Pulmonary artery endothelial cell (primary cell): ENCODE measurements at regions not wholly inside any gene's neighbourhood (a gene's known extent, or its start where the extent isn't known, plus 50 kb on each side); places are given as distances from the start of the nearest gene placed in this dataset.
"Not testable (repeated sequence)": the region's sequence is repeated elsewhere in the genome, so short reads cannot be mapped to it uniquely, and the experiment has no call there.

Source experiments
- DNase-seq: peaks from one replicate; pipeline ENCODE4 v3.0.0-alpha.2; 2011; ENCODE audit warnings: low read depth, low spot score

- DNase-seq = no peak
Observed at GRCh38 chr6:138656364-138657064, 117.1 kb upstream of the CCDC28A start.

- DNase-seq = no peak
Observed at GRCh38 chr6:138657065-138657425, 116.5 kb upstream of the CCDC28A start.

GRCh38 chr6:138659998-138660397, 113.6 kb upstream of the CCDC28A start:
- no peak for DNase-seq

- DNase-seq = no peak
Observed at GRCh38 chr6:138662471-138662870, 111.1 kb upstream of the CCDC28A start.

- no peak for DNase-seq
Observed at GRCh38 chr6:138663892-138664291, 109.7 kb upstream of the CCDC28A start.

- no peak for DNase-seq
Observed at GRCh38 chr6:138664745-138665144, 108.8 kb upstream of the CCDC28A start.

GRCh38 chr6:138666636-138667035, 106.9 kb upstream of the CCDC28A start:
- DNase-seq = no peak

GRCh38 chr6:138667408-138667807, 106.2 kb upstream of the CCDC28A start:
- DNase-seq = no peak

GRCh38 chr6:138671351-138671750, 102.2 kb upstream of the CCDC28A start:
- DNase-seq = no peak

- no peak for DNase-seq
Observed at GRCh38 chr6:138673346-138674014, 100.1 kb upstream of the CCDC28A start.

- not testable (repeated sequence) for DNase-seq
Observed at GRCh38 chr6:138674444-138674843, 99.1 kb upstream of the CCDC28A start.

- no peak for DNase-seq
Observed at GRCh38 chr6:138677538-138677937, 96.0 kb upstream of the CCDC28A start.

- DNase-seq = no peak
Observed at GRCh38 chr6:138678168-138678567, 95.4 kb upstream of the CCDC28A start.

GRCh38 chr6:138680085-138680484, 93.5 kb upstream of the CCDC28A start:
- DNase-seq = no peak

GRCh38 chr6:138681627-138682026, 91.9 kb upstream of the CCDC28A start:
- DNase-seq = no peak

- no peak for DNase-seq
Observed at GRCh38 chr6:138682704-138683527, 90.7 kb upstream of the CCDC28A start.

GRCh38 chr6:138685257-138685656, 88.3 kb upstream of the CCDC28A start:
- DNase-seq = no peak

GRCh38 chr6:138685781-138686180, 87.8 kb upstream of the CCDC28A start:
- no peak for DNase-seq

GRCh38 chr6:138688580-138688979, 85.0 kb upstream of the CCDC28A start:
- no peak for DNase-seq

- no peak for DNase-seq
Observed at GRCh38 chr6:138689849-138690248, 83.7 kb upstream of the CCDC28A start.

- DNase-seq = no peak
Observed at GRCh38 chr6:138690975-138691594, 82.5 kb upstream of the CCDC28A start.

- no peak for DNase-seq
Observed at GRCh38 chr6:138691595-138692057, 81.9 kb upstream of the CCDC28A start.
